Activated T-helper 1 cell treated with Interleukin-2 at 50 U/mL for 16 hours (primary cell): ENCODE measurements at regions not wholly inside any gene's neighbourhood (a gene's known extent, or its start where the extent isn't known, plus 50 kb on each side); places are given as distances from the start of the nearest gene placed in this dataset.
"Not testable (repeated sequence)": the region's sequence is repeated elsewhere in the genome, so short reads cannot be mapped to it uniquely, and the experiment has no call there.

Source experiments
- DNase-seq: peaks from one replicate; pipeline ENCODE4 v3.0.0-alpha.2; 2020; ENCODE audit warnings: low read depth

- no peak for DNase-seq
These were observed 470.9 kb upstream of the CCDC196 start for GRCh38 chr14:66015071-66015780.

DNA sequence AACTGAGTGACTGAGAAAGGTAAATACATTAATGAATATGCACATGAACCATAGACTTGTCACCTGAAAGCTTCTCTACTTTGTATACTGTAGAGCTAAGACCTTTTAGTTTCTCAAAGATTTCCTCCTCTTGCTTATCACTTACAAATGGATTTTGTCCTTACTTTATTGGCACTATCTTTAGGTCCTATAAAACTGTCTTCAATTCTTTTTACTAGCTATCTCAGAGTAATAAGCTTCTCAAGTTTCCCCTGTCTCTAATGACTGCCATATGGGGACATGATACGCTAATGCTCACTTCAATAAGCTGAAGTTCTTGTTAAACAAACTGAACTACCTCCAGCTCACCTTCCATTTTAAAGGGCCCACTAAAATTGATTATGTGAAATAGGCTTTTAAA is 468.2 kb upstream of the CCDC196 start:
- no peak for DNase-seq

- DNase-seq: no peak
These were observed 463.6 kb upstream of the CCDC196 start for GRCh38 chr14:66022526-66022925.

- no peak for DNase-seq
These were observed 460.4 kb upstream of the CCDC196 start for GRCh38 chr14:66025779-66026178.

GRCh38 chr14:66031981-66032380 is 454.2 kb upstream of the CCDC196 start:
- DNase-seq: not testable (repeated sequence)

- no peak for DNase-seq
These were observed 453.4 kb upstream of the CCDC196 start for GRCh38 chr14:66032800-66033199.

DNA sequence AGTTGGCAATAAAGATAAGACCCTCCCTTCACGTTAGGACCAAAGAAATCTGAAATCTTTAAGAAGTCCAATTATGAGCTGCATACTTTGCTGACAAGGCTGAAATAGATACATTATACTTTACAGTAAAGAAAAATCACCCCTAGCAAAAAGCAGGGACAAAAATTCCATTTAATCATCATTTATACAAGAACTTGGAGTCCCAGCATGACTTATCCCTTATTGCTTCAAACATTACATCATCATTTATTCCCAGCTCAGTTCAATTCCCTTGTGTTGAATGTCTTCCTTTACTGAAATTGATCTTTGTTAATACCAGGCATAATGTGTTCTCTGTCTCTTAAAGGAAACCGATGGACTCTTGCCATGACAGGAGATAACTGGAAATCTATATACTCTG is 449.6 kb upstream of the CCDC196 start:
- no peak for DNase-seq

DNA sequence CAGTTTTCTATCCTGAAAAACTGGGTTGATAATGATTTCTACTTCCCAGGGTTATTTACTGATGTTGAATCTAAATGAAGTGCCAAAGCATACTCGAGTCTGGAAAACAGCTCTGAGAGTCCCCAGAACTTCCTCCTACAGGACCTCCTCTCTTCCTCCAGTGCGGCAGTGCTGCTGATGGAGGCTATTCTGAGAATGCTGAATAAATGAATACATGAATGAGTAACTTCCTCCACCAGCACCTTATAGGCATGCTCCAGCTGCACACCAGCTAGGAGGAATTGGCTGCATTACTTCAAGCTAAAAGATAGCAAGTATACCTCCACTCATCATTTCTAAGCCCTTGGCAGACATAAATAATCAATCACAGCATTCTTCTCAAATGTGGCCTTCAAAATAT is 448.8 kb upstream of the CCDC196 start:
- DNase-seq: no peak

DNA sequence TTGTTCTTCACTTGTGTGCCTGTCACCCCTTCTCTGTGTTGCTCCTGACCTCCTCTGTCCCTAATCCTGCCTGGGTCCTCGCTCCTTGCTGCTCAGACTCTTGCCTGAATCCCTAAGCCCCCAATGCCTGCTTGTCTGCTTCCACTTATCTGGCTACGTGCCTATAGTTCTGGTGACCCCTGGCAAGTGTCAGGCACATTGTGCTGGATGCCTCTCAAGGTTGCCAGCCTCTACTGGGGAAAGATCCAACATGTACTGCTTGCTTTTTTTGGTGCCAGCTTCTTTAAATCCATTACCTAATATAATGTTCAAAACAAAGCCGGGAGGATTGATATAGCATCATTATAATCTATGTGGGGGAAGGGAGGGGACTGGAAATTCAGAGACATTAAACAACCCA is 448.0 kb upstream of the CCDC196 start:
- DNase-seq: no peak

- DNase-seq: no peak
These were observed 447.6 kb upstream of the CCDC196 start for GRCh38 chr14:66038618-66039017.

GRCh38 chr14:66039495-66039894 is 446.7 kb upstream of the CCDC196 start:
- DNase-seq: no peak

GRCh38 chr14:66041582-66041981 is 444.6 kb upstream of the CCDC196 start:
- no peak for DNase-seq

DNA sequence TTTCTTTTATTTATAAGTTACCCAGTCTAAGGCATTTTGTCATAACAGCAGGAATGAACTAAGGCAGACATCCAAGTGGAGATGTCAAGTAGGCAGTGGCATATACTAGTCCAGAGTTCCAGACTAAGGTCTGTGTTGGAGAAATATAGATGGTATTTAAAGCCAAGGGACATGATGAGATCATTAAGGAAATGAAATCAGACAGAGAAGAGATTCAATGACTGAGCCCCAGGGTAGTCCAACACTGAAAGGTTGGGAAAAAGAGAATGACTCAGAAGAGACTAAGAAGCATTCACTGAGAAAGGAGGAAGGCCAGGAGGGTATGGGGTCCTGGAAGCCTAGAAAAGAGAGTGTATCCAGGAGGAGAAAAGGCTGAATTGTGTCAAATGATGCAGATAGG is 442.2 kb upstream of the CCDC196 start:
- no peak for DNase-seq

DNA sequence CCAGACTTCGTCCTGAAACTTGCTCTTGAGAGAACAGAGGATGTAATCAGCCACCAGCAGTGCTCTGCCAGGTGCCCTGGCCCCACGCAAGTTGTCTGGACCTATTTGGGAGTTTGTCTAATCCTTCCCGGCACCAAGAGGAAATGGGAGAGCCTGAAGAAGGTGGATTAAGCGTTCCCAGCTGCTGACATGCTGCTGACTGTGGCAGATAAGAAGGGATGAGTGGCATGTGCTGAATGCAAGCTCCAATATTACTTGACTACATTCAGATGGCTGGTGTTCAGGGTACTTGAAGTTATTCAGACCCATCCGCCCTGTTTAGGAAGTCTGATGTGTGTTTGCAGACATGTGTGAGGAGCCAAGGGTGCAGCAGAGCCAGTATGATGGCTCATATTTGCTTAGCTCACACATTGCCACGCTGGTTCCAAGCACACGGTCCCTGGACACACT is 440.6 kb upstream of the CCDC196 start:
- DNase-seq: no peak

DNA sequence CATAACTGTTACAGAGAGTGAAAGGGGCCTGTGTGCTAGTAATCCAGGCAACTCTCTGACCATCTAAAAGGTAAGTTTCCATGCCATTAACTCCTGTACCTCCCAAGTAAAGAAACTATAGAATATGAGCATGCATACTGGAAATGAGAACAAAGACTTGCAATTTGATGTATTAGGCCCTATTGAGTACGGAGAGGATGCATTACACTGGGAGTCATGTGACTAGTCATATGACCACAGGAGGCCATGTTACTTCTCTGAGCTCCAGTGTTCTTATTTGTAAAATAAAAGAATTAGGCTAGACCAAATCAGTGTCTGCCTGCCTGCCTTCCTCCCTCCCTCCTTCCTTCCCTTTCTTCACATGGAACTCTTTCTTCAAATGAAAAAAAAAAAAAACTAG is 440.1 kb upstream of the CCDC196 start:
- no peak for DNase-seq

- no peak for DNase-seq
These were observed 439.6 kb upstream of the CCDC196 start for GRCh38 chr14:66046591-66046990.

DNA sequence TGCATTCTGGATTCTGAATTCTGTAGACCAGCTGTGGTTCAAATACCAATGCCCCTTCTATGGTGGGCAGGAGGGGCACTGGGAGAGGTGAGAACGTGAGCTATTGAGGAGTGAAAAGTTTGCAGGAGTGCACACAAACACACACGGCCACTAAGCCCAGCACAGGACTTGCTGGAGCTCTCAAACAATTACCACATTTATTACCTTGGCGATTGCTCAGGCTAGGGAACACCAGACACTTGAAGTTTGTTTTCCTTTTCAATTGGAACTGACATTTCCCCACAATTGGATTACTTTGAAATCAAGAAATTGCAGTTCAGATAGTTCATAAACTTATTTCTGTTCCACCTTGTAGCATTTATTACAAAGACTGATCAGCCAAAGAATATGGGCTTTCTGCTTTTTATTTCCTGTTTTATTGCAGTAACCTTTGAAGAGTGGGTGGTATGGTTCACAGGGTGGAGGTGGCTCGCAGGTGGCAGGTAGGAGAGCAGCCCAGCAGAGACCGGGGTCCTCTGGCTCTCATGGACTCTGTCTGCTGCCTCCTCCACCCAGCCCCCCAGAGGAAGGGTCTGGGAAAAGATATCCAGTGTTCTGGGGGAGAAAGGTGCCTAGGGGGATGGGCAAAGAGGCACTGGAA is 429.8 kb upstream of the CCDC196 start:
- no peak for DNase-seq

- DNase-seq: no peak
These were observed 429.1 kb upstream of the CCDC196 start for GRCh38 chr14:66056926-66057552.

- DNase-seq: no peak
These were observed 421.0 kb upstream of the CCDC196 start for GRCh38 chr14:66065188-66065587.

DNA sequence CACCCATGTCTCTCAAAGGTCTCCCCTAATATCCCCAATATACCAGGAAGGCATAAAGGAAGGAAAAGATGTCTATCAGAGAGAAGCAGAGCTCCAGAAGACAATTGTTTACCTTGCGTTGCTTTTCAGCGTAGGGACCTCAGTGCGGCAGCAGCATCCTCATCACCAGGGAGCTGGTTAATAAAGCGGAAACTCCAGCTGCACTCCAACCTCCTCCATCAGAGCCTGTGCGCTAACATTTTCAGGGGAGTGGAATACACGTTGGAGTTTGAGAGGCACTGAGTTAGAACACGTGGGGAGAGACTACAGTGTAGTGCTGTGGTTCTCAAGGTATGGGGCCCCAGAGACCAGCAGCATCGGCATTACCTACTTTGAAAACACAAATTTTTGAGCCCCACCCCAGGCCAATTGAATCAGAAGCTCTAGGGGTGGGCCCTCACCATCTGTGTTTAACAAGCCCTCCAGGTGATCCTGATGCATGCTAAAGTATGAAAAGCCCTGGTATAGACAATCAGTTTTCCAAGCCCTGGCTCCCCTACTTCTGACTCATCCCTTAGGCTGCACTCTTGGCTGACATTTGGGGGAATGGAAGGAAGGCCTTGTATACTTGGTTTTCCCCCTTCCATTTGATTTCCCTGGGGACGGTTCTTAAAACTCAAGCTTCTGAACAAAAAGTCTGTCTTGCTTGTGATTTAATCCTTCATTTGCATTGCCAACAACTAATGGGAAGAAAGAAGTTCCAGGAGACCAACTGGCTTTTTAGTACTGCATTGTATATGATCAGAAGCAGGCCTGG is 419.0 kb upstream of the CCDC196 start:
- no peak for DNase-seq

GRCh38 chr14:66069036-66069435 is 417.1 kb upstream of the CCDC196 start:
- no peak for DNase-seq

DNA sequence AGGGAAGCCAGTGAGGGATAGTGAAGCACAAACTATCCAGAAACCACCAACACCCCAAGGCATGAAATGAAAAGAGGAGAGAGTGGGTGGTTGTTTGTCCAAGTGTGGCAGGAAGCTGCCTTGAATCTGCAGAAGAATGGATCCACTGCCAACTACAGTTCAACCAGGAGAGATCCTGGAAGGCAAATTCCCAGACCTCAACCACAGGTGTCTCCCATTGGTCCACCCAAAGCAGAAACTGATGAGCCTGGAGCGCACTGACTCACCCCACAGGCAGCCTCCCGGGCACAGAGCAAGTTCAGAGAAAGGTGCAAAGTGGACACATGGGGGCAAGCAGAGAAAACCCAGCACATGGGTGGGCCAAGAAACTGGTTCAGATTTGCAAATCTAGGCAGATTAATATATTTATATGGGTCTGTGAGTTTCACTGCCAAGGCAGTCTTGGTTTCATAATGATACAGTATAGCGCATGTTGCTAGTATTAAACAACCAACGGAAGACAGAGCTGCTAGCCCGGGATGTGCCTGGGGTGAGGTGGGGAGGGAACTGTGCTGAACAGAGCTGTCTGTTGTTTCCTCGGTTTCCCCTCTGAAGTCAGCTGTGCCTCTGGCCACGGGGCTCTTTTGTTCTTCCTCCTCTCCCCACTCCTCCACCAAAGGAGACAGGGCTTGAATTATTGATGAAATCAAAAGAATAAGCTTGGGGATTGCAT is 416.2 kb upstream of the CCDC196 start:
- DNase-seq: no peak
